ENCODE measurements at regions not wholly inside any gene's neighbourhood (a gene's known extent, or its start where the extent isn't known, plus 50 kb on each side); places are given as distances from the start of the nearest gene placed in this dataset.

- no peak overlapping the region for H3K4me2 ChIP-seq (replicated peaks; ENCODE audit: extremely low read depth, low read length, poor library complexity, severe bottlenecking)
- WGBS (ENCODE audit: insufficient coverage), result 93% methylated on average over 10 of the region's 10 CpGs
- no peaks in the 10 kb centered on the region for H3K4me1 ChIP-seq (ENCODE audit: control insufficient read depth in 1 of 2, insufficient read depth in 2 of 2, low read length in 2 of 2)
- H2AFZ ChIP-seq (ENCODE audit: insufficient read depth, low read depth, low read length, poor library complexity, severe bottlenecking), result no peak overlapping the region
- H3K27ac ChIP-seq (ENCODE audit: low read depth in 1 of 2, low read length in 2 of 2), result no peak overlapping the region
- no peak overlapping the region for H3K9ac ChIP-seq (ENCODE audit: insufficient read depth, low read length, poor library complexity, severe bottlenecking)
- H3K27me3 Mint-ChIP-seq (ENCODE audit: low read depth in 3 of 3), result peaks cover 2 to 6% (median 6%) of the 10 kb centered on the region in 3 donors
- no peaks in the 10 kb centered on the region for H3K36me3 ChIP-seq (replicated peaks in 1 of 2; ENCODE audit: control insufficient read depth in 1 of 2, insufficient read depth in 2 of 2, low read length in 2 of 2)
- DNase-seq, result no peak
- H3K27me3 ChIP-seq (ENCODE audit: control insufficient read depth in 2 of 2, insufficient read depth in 2 of 2, low read length in 2 of 2), result no peaks in the 10 kb centered on the region
- H3K4me3 ChIP-seq (replicated peaks in 1 of 3; ENCODE audit: low read depth in 2 of 3, low read length in 3 of 3), result no peak overlapping the region
- H3K4me1 Mint-ChIP-seq, result no peaks in the 10 kb centered on the region
- no peaks in the 10 kb centered on the region for H3K36me3 Mint-ChIP-seq
- H4K20me1 ChIP-seq (ENCODE audit: insufficient read depth, low read length), result no peaks in the 10 kb centered on the region
- intact Hi-C loops (cut with micrococcal nuclease), result no loop called here
- no peaks in the 10 kb centered on the region for H3K79me2 ChIP-seq (ENCODE audit: insufficient read depth, low read length)
- no peak for TF ChIP-seq CTCF (IDR thresholded peaks at IDR 0.05)
- H3K9me3 Mint-ChIP-seq, result peaks cover 0 to 10% (median 4%) of the 10 kb centered on the region in 7 donors
- H3K27ac Mint-ChIP-seq, result no peak overlapping the region
- H3K4me3 Mint-ChIP-seq, result no peak overlapping the region
- H3K9me3 ChIP-seq (replicated peaks in 1 of 2; ENCODE audit: control insufficient read depth in 1 of 2, insufficient read depth in 1 of 2, low read length in 2 of 2), result peaks cover 0 to 2% of the 10 kb centered on the region in 2 donors
Observed at GRCh38 chr5:10110228-10110627, 139.5 kb downstream of the ATPSCKMT start.

GRCh38 chr5:10109299-10109698 lies 140.4 kb downstream of the ATPSCKMT start:
- Histone ChIP-seq H3K4me3 (replicated peaks in 1 of 3; ENCODE audit: low read depth in 2 of 3, low read length in 3 of 3) (no peak overlapping the region), H3K9ac (ENCODE audit: insufficient read depth, low read length, poor library complexity, severe bottlenecking) (no peak overlapping the region), H4K20me1 (ENCODE audit: insufficient read depth, low read length) (no peaks in the 10 kb centered on the region), H3K79me2 (ENCODE audit: insufficient read depth, low read length) (no peaks in the 10 kb centered on the region), H3K36me3 (replicated peaks in 1 of 2; ENCODE audit: control insufficient read depth in 1 of 2, insufficient read depth in 2 of 2, low read length in 2 of 2) (no peaks in the 10 kb centered on the region), H2AFZ (ENCODE audit: insufficient read depth, low read depth, low read length, poor library complexity, severe bottlenecking) (no peak overlapping the region), H3K4me1 (ENCODE audit: control insufficient read depth in 1 of 2, insufficient read depth in 2 of 2, low read length in 2 of 2) (no peaks in the 10 kb centered on the region), H3K9me3 (replicated peaks in 1 of 2; ENCODE audit: control insufficient read depth in 1 of 2, insufficient read depth in 1 of 2, low read length in 2 of 2) (peaks cover 0 to 2% of the 10 kb centered on the region in 2 donors), H3K27me3 (ENCODE audit: control insufficient read depth in 2 of 2, insufficient read depth in 2 of 2, low read length in 2 of 2) (no peaks in the 10 kb centered on the region), H3K27ac (ENCODE audit: low read depth in 1 of 2, low read length in 2 of 2) (no peak overlapping the region), H3K4me2 (replicated peaks; ENCODE audit: extremely low read depth, low read length, poor library complexity, severe bottlenecking) (no peak overlapping the region)
- Mint-ChIP-seq H3K27ac (no peak overlapping the region), H3K27me3 (ENCODE audit: low read depth in 3 of 3) (peaks cover 2 to 7% (median 6%) of the 10 kb centered on the region in 3 donors), H3K4me3 (no peak overlapping the region), H3K9me3 (peaks cover 0 to 6% (median 3%) of the 10 kb centered on the region in 7 donors), H3K4me1 (no peaks in the 10 kb centered on the region), H3K36me3 (no peaks in the 10 kb centered on the region)
- TF ChIP-seq CTCF (IDR thresholded peaks at IDR 0.05), result no peak
- 88% methylated on average over 4 of the region's 7 CpGs for WGBS (ENCODE audit: insufficient coverage)
- intact Hi-C loops (cut with micrococcal nuclease), result no loop called here
- DNase-seq, result no peak
